Adrenal gland (tissue), 5 donors: ENCODE measurements at regions not wholly inside any gene's neighbourhood (a gene's known extent, or its start where the extent isn't known, plus 50 kb on each side); places are given as distances from the start of the nearest gene placed in this dataset.

ENCODE experiments used
- POLR2A ChIP-seq, 2 donors: fragments of 450-650 bp; IDR thresholded peaks; one replicate each; pipeline ENCODE4 v1.6.1; 2017; ENCODE audit warnings: antibody characterized with exemption in 2 of 2, mild to moderate bottlenecking in 2 of 2, moderate library complexity in 1 of 2
- TF ChIP-seq, protein P1 (sequence below), 6 experiments: fragments of 450-650 bp in 4 of 6; fragments of 200-600 bp in 2 of 6; sonication (generic) in 1 of 6; IDR thresholded peaks; 1 replicate in 5 of 6; 2 replicates in 1 of 6; pipeline versions ENCODE4 v1.5.1 to v1.8.0; 2016 to 2021; ENCODE audit warnings: antibody characterized with exemption in 6 of 6, mild to moderate bottlenecking in 2 of 6, moderate library complexity in 1 of 6
- donor health status: DM: no; HTN: no; CAD: no.

- TF ChIP-seq, protein P1, sequence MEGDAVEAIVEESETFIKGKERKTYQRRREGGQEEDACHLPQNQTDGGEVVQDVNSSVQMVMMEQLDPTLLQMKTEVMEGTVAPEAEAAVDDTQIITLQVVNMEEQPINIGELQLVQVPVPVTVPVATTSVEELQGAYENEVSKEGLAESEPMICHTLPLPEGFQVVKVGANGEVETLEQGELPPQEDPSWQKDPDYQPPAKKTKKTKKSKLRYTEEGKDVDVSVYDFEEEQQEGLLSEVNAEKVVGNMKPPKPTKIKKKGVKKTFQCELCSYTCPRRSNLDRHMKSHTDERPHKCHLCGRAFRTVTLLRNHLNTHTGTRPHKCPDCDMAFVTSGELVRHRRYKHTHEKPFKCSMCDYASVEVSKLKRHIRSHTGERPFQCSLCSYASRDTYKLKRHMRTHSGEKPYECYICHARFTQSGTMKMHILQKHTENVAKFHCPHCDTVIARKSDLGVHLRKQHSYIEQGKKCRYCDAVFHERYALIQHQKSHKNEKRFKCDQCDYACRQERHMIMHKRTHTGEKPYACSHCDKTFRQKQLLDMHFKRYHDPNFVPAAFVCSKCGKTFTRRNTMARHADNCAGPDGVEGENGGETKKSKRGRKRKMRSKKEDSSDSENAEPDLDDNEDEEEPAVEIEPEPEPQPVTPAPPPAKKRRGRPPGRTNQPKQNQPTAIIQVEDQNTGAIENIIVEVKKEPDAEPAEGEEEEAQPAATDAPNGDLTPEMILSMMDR (IDR thresholded peaks at IDR 0.05) = no peak
- no peak for TF ChIP-seq POLR2A (IDR thresholded peaks at IDR 0.05)
These were observed 837.1 kb upstream of the C9orf72 start for GRCh38 chr9:28410411-28410810.
